GM18505 (cell line): ENCODE measurements at regions not wholly inside any gene's neighbourhood (a gene's known extent, or its start where the extent isn't known, plus 50 kb on each side); places are given as distances from the start of the nearest gene placed in this dataset.
"Not testable (repeated sequence)": the region's sequence is repeated elsewhere in the genome, so short reads cannot be mapped to it uniquely, and the experiment has no call there.

Experiments used
- ATAC-seq: cut with Tn5 transposase; IDR thresholded peaks from one replicate; pipeline ENCODE4 v1.9.1; 2021; ENCODE audit not compliant: unreplicated experiment
- POLR2A ChIP-seq: IDR thresholded peaks from 4 replicates; pipeline ENCODE4 v1.6.1; 2011; ENCODE audit warnings: borderline replicate concordance; ENCODE audit not compliant: insufficient read depth, insufficient read length; ENCODE audit errors: extremely low read depth

DNA sequence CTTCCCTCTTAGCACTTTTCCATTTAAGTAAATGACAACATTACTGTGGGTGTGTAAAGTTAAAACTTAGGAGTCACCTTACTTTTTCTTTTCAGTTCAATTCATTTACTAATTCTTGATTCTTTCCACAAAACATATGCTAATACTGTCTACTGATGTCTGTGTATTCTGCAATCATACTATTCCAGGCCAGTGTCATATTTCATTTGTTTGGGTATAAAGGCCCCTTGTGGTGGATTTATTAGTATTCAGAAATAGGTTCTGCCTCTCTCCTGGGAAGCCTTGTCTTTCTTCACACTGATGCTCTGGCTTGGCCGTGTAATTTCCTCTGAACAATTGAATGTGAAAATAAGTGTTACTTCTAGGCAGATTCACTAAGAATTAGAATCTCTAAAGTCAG, 621.9 kb upstream of the SPRY2 start:
- TF ChIP-seq POLR2A, result no peak

DNA sequence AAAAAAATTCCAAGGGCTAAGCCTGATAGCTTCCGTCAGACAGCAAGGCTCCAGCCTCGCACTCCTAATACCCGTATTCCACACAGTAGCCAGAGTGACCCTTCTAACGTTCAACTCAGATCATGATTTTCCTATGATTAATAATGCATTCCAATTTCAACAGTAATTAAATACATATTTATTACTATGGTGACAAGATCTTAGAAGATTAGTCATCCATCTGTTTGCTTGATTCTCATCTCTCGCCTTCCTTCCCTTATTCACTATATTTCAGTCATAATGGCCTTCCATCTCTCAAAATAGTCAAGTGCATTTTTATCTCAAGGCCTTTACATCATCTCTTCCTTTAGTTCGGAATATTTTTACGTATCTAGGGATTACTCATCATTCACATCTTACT, 621.2 kb upstream of the SPRY2 start:
- no peak for ATAC-seq
- TF ChIP-seq POLR2A, result no peak

More for the DNA sequence above, 621.9 kb upstream of the SPRY2 start:
- ATAC-seq, result no peak

DNA sequence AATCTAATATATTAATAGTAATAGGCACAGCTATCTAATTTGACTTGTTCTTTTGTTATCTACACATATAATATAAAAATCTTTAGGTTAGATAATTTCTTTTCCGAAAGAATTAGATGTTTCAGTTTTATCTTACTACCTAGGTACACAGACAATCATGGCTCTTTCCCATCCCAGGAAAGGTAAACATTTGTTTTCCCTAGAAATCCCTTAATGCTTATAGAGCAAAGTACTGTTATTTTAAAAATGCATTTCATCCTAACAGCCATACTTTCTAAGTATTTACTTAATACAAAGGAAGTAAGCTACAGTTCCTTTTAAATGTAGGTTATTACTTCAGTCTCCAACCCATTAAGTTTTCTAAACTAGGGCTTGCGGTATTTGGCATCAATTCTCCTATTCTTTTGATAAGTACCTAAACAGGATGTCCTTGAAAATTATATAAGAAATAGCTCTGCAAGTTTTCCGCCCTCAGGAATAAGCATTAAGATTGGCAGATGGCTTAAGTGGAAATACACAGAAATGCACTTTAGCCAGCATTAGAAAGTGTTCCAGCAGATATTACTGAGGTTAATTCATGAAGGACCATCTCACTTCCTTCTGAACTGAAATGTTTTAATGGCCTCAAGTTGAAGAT, 616.2 kb upstream of the SPRY2 start:
- TF ChIP-seq POLR2A, result no peak
- ATAC-seq, result no peak

DNA sequence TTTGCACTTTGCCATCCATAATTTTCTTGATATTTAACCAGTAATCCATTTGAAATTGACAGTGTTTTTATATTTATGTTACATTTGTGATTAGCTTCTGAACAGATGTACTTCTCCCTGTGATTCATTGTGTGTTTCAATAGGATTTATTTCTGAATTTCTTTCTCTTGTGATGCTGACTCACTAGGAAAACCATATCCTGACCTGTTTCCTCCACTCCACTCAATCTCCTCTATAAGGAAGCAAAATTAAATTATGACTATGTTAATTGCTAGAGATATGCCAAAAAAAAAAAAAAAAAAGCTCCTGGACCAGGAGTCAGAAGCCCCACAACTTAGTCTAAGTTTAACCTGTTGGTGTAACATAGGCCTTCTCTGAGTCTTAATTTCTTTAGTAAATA, 614.6 kb upstream of the SPRY2 start:
- no peak for ATAC-seq
- TF ChIP-seq POLR2A, result no peak

DNA sequence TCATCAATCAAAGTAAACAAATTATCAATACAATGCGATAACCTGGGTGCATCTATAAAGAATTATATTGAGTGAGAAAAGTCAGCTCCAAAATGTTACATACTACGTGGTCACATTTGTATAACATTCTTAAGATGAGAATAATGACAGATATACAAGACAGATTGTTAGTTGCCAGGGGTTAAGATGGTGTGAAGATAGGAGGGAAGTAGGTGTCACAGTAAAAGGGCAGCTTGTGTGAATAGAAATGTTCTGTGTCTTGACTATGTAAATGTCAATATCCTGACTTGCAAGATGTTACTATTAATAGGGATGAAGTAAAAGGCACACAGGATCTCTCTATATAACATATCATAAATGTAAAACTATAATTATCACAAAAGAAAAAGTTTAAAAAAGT, 611.2 kb upstream of the SPRY2 start:
- ATAC-seq, result no peak
- TF ChIP-seq POLR2A, result no peak

DNA sequence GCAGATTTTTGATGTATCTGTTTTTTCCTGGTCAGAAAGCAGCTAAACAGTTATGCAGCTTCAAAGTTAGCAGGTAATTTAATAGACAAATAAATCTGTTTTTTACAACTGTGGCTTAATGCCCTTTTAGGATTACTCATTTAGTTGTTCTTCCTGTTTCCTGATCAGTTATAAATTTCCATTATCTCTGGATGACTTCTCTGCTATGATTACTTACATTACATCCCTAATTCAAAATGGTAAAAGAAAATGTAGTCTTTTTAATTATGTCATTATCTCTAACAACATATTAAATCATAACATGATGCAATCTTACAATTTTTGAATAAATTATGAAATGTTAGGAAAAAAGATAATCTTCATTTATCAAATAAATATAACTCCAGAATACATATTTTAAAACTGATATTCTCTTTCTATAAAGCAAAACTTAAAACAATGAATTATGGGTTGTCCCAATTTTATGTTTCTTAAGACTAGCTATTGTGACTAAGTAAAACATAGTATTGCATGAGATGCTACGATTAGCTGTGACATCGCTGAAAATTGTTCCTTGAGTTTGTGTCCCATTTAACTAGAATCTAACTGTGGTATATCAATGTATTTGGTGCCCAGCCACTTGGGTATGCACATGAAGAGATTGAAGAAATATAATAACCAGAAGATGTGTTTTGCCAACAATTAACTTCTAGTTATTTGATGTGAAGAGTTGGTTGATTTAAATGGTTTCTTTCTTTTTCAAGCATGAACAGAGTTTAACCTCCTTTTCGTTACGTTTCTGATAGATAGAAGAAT, 605.3 kb upstream of the SPRY2 start:
- no peak for TF ChIP-seq POLR2A
- no peak for ATAC-seq

DNA sequence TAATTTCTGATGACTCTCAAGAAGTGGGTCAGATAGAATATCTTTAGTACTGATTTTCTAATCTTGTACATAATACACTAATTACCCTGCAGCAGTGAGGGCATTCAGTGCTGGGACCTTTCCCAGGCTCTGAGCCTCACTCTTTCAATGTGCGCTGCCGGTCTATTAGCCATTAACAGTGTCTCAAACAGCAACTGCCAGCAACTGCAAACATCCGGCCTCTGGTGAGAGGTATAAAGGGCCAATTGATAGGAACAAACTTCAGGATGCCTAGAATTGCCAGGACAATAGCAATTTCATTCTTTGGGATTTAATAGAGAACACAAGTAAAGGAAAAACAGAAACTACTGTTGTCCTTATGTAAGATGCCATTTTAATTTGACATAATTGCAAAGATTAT, 604.4 kb upstream of the SPRY2 start:
- TF ChIP-seq POLR2A, result no peak
- ATAC-seq, result no peak

DNA sequence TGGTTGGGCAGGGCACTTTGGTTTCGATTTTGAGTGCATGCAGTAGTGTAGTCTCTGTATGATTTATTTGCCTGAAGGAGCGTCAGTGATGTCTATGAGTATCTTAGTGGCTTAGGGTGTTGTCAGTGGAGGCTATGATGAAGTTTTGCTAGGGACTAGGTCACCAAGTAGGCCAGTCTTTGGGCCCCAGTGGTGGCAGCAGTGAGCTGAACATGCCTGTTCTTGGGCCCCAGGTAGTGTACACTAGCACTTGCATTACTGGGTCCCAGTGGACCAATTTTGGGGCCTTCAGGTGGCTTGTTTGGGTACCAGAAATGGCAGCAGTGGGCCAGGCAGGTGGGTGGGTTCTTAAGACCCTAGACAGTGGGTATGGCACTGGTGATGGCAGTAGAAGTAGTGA, 598.7 kb upstream of the SPRY2 start:
- ATAC-seq, result no peak
- TF ChIP-seq POLR2A, result no peak

DNA sequence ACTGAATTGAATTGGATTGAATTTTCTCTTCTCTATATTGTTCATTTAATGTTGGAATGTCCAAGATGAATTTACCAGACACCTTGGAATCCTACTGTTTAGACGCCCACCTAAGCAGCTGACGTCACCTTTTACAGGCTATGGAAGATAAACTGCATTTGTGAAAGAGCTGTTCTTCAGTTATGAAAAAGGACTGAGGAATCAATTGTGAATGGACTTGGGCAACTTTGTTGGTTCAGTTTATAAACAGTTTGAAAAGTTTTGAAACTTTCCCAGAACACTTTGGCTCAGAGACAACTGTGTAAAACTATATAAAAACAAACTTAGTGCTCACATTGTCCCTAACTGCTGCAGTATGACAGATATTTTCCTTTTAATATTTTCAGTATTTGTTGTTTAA, 590.8 kb upstream of the SPRY2 start:
- no peak for ATAC-seq
- TF ChIP-seq POLR2A, result no peak

DNA sequence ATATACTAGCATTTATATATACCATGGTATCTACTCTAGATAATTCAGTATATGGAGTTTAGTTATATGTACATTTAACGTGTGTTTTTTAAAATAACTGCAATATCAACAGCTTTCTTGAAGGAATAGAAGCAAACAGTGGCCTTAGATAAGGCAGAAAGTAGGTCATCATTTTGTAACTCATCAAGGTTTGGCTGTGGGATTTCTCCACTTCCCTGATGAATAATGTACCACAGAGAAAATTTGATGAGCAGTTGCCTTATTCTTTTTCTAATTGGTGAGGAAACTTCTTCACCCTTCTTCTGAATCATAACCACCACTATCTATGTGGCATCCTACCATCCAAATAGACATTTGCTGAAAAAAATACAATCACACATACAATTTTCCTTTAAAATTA, 590.2 kb upstream of the SPRY2 start:
- ATAC-seq, result no peak
- no peak for TF ChIP-seq POLR2A

DNA sequence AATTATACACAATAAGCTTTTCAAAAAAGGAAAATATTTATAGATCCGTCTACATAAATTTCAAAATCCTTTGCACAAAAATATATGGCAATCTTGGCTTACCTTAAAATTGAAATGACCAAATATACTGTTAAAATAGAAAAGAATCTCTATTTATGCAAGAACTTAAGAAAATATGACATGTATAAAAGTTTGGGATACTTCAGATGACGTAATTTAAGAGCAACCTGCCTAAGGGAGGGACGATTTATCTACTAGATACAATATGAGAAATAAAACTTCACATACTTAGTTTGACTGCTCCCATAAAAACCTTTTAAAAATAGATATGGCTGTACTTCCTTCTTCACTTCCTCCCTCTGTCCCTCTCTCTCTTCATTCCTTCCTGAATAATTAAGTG, 587.3 kb upstream of the SPRY2 start:
- no peak for TF ChIP-seq POLR2A
- no peak for ATAC-seq

DNA sequence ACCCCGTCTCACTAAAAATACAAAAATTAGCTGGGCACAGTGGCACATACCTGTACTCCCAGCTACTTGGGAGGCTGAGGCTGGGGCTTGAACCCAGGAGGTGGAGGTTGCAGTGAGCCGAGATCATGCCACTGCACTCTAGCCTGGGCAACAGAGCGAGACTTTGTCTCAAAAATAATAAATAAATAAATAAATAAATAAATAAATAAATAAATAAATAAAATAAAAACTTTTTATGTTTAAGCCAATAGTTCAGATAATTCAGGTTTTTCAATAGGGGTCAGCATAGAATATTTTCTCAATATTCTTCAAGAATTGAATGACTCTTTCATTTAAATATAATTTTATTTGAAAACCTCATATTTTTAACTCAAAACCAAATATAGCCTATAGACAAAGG, 585.1 kb upstream of the SPRY2 start:
- not testable (repeated sequence) for ATAC-seq

DNA sequence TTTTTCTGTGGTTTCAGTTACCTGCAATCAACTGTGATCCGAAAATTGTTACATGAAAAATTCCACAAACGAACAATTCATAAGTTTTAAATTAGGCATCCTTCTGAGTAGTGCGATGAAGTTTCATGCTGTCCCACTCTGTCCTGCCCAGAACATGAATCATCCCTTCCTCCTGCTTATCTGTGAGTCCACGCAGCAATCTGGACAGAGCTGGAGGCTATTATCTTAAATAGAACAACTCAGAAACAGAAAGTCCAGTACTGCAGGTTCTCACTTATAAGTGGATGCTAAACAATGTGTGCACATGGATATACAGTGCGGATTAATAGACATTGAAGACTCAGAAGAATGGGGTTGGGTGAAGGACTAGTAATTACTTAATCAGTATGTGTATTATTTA, 583.7 kb upstream of the SPRY2 start:
- ATAC-seq, result no peak
- TF ChIP-seq POLR2A, result no peak

DNA sequence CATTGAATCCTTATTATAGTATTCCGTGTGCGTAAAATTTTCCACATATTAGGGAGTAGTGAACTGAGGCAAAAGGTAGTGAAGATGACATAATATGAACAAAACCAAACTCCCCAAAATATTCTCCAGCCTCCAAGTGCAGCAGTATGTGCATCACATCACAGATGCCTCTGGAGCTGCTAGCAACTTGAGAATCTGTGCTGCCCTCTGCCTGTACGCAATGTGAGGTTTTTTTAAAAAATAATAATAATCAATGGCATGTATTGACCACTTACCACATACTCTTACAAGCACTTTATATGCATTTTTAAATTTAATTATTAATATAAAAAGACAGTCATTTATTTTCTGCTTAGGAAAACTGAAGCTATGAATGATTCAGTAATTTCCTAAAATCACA, 583.0 kb upstream of the SPRY2 start:
- TF ChIP-seq POLR2A, result no peak
- ATAC-seq, result no peak
